WERI-Rb-1 (cell line): ENCODE measurements at regions not wholly inside any gene's neighbourhood (a gene's known extent, or its start where the extent isn't known, plus 50 kb on each side); places are given as distances from the start of the nearest gene placed in this dataset.

ENCODE experiments used
- DNase-seq: peaks from one replicate; pipeline ENCODE4 v3.0.0-alpha.2; 2020
- H3K27ac ChIP-seq: fragments of 250-450 bp; sonication (Bioruptor Pico); 2 replicates; pipeline ENCODE4 v1.5.1; 2020; ENCODE audit warnings: mild to moderate bottlenecking, moderate library complexity
- H3K27me3 ChIP-seq: fragments of 250-450 bp; sonication (Bioruptor Pico); 2 replicates; pipeline ENCODE4 v1.5.1; 2021; ENCODE audit warnings: mild to moderate bottlenecking, low read depth, moderate library complexity; ENCODE audit not compliant: insufficient read depth, severe bottlenecking
- H3K36me3 ChIP-seq: fragments of 250-450 bp; sonication (Bioruptor Pico); 2 replicates; pipeline ENCODE4 v1.5.1; 2020; ENCODE audit warnings: mild to moderate bottlenecking, moderate library complexity
- H3K4me3 ChIP-seq: 2 replicates; pipeline ENCODE4 v1.5.1; 2011; ENCODE audit warnings: low read depth, mild to moderate bottlenecking, control low read depth, low read length
- H3K9me3 ChIP-seq: fragments of 250-450 bp; sonication (Bioruptor Pico); 2 replicates; pipeline ENCODE4 v1.5.1; 2021; ENCODE audit warnings: mild to moderate bottlenecking, moderate library complexity; ENCODE audit not compliant: severe bottlenecking
- CTCF ChIP-seq: IDR thresholded peaks from 2 replicates; pipeline ENCODE4 v1.5.1; 2011; ENCODE audit warnings: low read depth, mild to moderate bottlenecking, control low read depth, inconsistent platforms, low read length

- H3K27me3 ChIP-seq: no peaks in the 10 kb centered on the region
- no peak for DNase-seq
- H3K4me3 ChIP-seq: no peak overlapping the region
- H3K9me3 ChIP-seq: no peaks in the 10 kb centered on the region
- no peak overlapping the region for H3K27ac ChIP-seq
- no peaks in the 10 kb centered on the region for H3K36me3 ChIP-seq
- no peak for TF ChIP-seq CTCF
Measured at GRCh38 chr5:79875230-79875629, 115.8 kb downstream of the MTX3 start.

DNA sequence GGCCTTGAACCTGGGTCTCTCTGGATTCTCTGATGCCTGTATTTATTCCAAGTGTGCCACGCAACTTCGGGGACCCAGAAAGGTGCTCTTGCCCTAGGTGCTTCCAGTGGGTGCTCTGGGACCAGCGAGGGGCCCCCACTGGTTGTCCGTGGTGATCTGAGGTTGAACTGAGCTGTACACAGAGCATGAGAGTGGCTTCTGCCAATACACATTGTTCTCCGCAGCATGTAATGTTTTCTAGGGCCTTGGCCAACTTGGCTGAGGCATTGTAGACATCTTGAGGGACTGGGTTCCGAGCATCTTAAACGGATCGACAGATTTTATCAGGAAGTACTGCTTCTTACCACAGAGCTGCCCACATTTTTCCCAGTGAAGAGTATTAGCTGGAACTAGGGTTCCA lies 117.9 kb downstream of the MTX3 start:
- Histone ChIP-seq H3K36me3 (no peaks in the 10 kb centered on the region), H3K27ac (no peak overlapping the region), H3K9me3 (no peaks in the 10 kb centered on the region), H3K27me3 (no peaks in the 10 kb centered on the region), H3K4me3 (no peak overlapping the region)
- no peak for TF ChIP-seq CTCF
- no peak for DNase-seq

DNA sequence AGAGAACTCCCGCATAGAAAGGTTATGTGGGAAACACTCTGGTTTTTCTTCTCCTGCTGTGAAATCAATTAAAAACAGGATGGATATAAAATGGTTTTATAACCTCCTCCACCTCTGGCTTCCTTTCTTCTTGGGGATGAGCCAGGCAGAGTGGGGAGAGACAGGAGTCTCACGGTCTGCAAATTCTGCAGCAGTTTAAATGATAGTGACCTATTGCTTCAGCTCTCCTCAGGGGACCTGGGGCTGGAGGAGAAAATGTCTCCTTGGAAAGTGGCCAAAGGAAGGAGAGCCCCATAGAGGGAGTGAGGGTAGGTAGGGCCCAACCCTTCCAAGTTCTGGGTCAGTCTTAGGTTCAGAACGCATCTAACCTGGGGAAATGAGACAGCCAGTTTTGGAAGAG lies 118.8 kb downstream of the MTX3 start:
- Histone ChIP-seq H3K4me3 (no peak overlapping the region), H3K36me3 (no peaks in the 10 kb centered on the region), H3K27me3 (no peaks in the 10 kb centered on the region), H3K27ac (no peak overlapping the region), H3K9me3 (no peaks in the 10 kb centered on the region)
- no peak for TF ChIP-seq CTCF
- DNase-seq: no peak

GRCh38 chr5:79871364-79872120 lies 119.5 kb downstream of the MTX3 start:
- no peaks in the 10 kb centered on the region for H3K27me3 ChIP-seq
- DNase-seq: no peak
- no peak overlapping the region for H3K4me3 ChIP-seq
- no peak overlapping the region for H3K27ac ChIP-seq
- TF ChIP-seq CTCF: no peak
- H3K9me3 ChIP-seq: no peaks in the 10 kb centered on the region
- no peaks in the 10 kb centered on the region for H3K36me3 ChIP-seq

DNA sequence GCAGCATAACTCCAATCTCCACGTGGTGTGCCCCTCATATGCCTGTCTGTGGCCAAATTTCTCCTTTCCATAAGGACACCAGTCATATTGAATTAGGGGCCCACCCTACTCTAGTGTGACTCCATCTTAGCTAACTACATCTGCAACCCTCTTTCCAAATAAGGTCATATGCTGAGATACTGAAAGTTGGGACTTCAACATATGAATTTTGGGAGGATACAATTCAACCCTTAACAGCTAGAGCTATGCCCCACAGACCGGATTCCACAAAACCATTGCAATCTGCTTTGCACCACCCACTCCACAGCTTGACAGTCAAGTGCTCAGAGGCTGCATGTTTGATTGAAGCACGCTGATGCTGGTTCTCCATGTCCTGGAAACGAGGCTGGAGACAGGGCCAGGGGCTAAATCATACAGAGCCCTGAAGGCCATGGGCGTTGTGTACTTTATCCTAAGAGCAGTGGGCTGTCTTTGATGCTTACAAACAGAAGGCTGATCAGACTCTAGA lies 122.8 kb downstream of the MTX3 start:
- no peak for TF ChIP-seq CTCF
- no peak for DNase-seq
- Histone ChIP-seq H3K27ac (no peak overlapping the region), H3K27me3 (no peaks in the 10 kb centered on the region), H3K9me3 (no peaks in the 10 kb centered on the region), H3K36me3 (no peaks in the 10 kb centered on the region), H3K4me3 (no peak overlapping the region)

DNA sequence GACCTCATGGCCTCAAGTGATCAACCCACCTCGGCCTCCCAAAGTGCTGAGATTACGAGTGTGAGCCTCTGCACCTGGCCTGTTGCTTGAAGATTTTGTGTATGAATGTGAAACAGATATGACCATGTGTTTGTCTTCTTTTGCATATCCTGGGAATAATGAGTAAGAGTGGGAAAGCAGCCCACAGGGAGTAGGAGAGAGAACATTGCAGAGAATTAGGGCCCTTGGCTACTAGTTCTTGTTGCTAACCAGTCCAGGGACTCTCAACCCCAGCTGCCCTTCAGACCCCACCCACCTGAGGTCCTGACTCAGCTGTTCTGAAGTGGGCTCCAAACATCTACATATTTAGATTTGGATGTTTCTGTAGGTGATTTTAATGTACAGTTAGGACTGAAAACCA lies 125.5 kb downstream of the MTX3 start:
- no peak overlapping the region for H3K27ac ChIP-seq
- no peaks in the 10 kb centered on the region for H3K36me3 ChIP-seq
- H3K27me3 ChIP-seq: no peaks in the 10 kb centered on the region
- no peak for DNase-seq
- no peak for TF ChIP-seq CTCF
- no peaks in the 10 kb centered on the region for H3K9me3 ChIP-seq
- H3K4me3 ChIP-seq: no peak overlapping the region
